ENCODE measurements at regions not wholly inside any gene's neighbourhood (a gene's known extent, or its start where the extent isn't known, plus 50 kb on each side); places are given as distances from the start of the nearest gene placed in this dataset.

DNA sequence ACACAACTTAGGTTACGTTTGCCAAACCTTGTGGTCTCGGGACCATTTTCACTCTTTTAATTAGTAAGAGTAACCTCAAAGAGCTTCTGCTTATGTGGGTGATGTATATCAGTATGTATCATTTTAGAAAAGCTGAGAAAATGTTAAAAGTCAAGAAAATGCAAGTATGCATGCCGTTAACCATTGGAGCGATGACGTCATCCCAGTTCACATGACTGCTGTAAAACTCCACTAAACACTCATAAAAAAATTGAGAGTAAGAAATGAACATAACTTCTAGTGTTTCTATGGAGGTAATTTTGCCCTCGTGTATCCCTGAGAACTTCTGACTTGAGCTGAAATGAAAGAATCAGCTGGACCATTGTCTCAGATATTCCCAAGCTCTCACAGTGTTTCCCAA lies 250.0 kb upstream of the CDH4 start:
- DNase-seq (ENCODE audit: low read depth): no peak

DNA sequence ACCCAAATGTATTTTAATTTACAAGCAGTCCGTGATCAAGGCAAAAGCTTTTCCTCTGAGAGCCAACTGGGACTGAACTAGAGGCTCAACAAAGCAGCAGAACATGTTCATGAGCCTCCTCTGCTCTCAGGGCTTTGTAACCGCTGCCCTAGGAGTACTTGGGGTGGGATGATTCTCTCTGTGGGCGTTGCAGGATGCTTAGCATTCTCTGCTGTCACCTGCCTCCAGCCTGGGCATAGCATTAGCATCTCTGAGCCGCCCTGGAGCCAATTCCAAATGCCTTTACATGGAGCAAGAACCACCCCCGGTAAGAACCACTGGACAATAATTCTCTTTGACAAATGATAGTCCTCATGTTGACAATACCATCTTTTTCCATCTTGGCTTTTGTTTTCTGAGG lies 237.6 kb upstream of the CDH4 start:
- DNase-seq (ENCODE audit: low read depth): no peak

DNA sequence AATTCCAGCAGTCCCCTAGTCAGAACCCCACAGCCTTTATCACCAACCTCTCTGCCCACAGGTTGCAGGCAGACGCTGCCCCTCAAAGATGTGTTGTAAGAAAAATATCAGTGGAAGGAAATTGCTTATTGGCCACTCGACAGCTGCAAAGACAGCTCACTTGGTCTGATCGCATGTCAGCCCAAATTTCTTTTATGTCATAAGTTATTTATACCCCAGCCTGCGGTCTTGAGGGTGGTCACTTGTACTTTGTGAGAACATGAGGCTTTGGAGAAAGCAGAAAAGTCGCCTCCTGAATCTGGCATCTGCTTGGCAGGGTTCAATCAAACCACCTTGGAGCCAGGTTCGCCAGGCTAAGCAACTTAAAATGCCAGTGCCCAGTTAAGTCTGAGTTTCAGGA lies 236.5 kb upstream of the CDH4 start:
- no peak for DNase-seq (ENCODE audit: low read depth)

GRCh38 chr20:61019322-61019721 lies 232.7 kb upstream of the CDH4 start:
- DNase-seq (ENCODE audit: low read depth): no peak

DNA sequence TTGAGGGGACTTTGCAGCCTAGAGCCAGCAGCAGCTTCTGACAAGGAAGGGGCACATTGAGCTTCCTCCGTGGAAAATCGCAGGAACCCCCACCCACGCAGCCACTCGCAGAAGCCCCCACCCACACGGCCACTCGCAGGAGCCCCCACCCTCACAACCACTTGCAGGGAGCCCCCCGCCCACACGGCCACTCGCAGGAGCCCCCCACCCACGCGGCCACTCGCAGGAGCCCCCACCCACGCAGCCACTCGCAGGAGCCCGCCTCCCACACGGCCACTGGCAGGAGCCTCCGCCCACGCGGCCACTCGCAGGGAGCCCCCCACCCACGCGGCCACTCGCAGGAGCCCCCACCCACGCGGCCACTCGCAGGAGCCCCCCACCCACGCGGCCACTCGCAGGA lies 228.4 kb upstream of the CDH4 start:
- DNase-seq (ENCODE audit: low read depth): no peak

DNA sequence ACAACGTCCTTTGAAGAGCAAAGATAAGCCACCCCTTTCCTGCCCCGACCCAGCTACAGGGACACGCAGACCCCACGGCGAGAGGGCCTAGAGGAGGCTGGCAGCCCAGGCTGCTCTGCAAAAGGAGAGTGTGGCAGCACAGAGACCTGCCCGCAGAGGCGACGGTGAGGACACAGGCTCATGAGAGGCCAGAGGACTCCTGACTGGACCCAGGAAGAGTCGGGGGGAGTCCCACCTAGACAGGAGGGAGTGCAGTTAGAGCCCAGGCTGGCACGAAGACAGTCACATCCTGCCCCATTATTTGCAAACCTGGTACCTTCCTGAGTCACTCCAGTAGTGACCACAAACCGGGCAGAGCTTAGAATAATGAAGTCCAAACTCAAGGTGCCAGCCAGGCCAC lies 227.7 kb upstream of the CDH4 start:
- no peak for DNase-seq (ENCODE audit: low read depth)

DNA sequence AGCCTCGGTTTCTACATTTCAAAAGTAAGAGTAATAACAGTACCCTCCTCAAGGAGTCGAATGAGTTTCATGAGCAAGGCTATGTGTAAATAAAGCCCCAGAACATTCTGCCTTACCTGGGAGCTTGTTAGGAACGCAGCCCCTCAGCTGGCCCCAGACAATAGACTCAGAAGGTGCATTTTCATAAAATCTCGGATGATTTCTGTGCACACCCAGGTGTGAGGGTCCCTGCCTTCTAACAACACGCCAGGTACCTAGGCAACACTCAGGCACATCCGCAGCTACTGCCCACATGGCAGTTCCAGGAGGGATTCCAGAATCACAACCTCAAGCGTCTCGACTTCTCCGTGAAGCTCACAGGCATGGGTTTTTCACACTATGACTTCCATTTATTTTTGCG lies 226.5 kb upstream of the CDH4 start:
- DNase-seq (ENCODE audit: low read depth): no peak

DNA sequence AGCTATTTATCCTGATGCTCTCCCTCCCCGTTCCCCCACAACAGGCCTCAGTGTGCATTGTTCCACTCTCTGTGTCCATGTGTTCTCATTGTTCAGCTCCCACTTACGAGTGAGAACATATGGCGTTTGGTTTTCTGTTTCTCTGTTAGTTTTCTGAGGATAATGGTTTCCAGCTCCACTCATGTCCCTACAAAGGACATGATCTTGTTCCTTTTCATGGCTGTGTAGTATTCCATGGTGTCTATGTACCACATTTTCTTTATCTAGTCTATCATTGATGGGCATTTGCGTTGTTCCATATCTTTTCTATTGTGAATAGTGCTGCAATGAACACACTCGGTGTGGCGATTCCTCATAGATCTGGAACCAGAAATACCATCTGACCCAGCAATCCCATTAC lies 225.9 kb upstream of the CDH4 start:
- no peak for DNase-seq (ENCODE audit: low read depth)

GRCh38 chr20:61026731-61027130 lies 225.3 kb upstream of the CDH4 start:
- DNase-seq (ENCODE audit: low read depth): no peak

GRCh38 chr20:61027218-61027617 lies 224.8 kb upstream of the CDH4 start:
- no peak for DNase-seq (ENCODE audit: low read depth)

GRCh38 chr20:61030130-61030529 lies 221.9 kb upstream of the CDH4 start:
- no peak for DNase-seq (ENCODE audit: low read depth)

DNA sequence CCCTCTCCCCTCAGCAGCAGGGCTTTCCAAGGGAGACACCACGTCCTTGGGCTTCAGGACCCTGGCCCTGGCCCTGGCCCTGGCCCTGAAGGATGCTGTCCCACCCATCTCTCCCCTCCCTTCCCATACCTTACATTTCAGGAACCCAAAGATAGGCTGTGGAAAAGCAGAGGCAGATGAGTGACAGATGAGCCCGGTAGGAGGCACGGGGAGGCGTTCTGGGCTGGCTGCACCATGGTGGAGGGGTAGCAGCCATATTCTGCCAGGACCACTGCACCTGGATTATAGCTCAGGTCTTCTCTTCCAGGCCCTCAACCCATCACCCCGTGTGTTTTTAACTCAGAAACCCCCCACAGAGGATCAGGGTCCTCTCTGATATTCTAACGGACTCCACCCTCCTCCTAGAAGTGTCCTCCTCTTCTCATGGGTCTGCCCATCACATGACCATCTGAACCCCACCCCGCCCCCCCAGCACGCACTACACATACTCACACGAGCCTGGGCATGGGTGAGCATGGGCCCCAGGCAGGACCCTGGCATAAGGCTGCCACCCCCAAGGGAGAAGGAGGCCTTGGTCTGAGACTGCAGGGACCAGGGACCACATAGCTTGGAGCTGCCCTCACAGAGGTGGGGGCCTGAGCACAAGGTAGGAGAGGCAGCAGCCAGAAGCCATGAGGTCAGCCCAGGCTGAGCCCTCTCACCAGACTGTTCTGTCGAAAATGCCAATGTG lies 220.8 kb upstream of the CDH4 start:
- no peak for DNase-seq (ENCODE audit: low read depth)

DNA sequence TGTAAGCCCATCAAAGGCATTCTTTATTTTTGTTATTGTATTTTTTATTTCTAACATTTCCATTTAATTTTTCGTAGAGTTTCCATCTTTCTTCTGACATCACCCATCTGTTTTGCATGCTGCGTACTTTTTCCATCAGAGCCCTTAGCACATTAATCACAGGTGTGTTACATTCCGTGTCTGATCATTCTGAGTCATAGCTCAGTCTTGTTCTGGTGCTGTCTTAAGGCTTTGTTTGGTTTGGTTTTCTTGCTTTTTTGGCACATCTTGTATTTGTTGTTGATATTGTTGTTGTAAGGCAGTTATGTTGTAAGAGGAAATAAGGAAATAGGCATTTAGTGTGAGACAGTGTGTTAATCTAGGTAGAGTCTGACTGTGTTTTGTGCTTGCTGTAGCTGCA lies 214.6 kb upstream of the CDH4 start:
- DNase-seq (ENCODE audit: low read depth): no peak

- DNase-seq (ENCODE audit: low read depth): no peak
Measured at GRCh38 chr20:61041481-61041880, 210.6 kb upstream of the CDH4 start.

DNA sequence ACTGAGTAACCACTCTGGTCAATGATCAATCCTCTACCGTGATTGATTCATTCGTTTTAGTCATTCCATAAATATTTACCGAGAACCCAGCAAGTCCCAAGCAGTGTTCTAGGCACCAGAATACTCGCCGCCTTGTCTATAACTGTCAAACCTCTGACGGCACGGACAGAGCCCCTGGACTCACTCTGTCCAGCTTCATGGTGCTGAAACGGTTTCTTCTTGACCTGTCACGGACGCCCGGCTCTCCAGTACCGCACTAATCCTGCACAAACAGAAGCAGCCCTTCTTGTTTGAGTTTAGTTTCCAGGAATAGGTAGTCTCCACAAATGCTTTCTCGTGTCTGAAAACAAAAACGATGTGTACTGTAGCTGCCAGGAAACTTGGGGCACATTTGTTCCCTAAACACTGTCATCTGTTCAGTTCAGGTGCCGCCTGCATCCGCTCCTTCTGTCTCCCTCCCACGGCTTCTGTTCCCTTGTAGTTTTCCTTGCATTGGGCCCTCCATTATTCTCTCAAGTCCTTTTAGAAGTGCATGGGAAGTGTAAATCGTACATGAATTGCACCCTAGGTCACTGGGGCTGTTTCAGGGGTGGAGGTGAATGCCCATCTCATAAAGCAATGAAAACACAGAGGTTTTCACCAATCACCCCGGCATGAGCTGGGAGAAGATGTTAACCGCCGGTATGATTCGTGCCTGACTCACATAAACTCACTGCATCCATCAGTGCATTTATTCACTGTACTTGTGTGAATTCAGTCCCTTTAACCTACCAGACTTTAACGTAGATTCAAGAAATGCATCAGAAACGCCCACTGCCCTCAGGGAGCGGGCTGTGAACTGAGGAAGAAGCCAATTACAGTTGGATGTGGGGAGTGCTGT lies 209.3 kb upstream of the CDH4 start:
- no peak for DNase-seq (ENCODE audit: low read depth)

GRCh38 chr20:61043681-61044080 lies 208.4 kb upstream of the CDH4 start:
- no peak for DNase-seq (ENCODE audit: low read depth)

DNA sequence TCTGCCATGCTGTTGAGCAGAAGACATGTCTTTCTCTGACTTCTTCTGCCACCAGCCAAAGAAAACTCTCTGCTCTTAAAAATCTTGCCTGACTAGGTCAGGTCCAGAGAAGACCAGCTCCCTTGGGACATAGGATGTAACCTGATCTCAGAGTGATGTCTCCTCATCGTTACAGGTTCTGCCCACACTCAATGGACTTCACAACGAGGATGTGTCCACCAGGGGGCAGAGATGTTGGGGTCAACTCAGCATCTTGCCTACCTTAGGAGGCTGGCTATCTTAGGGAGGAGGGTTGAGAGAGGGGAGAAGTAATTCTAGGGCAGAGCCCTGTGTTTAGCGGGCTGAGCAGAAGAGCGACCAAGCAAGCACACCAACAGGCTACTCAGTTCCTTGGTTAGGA lies 207.6 kb upstream of the CDH4 start:
- DNase-seq (ENCODE audit: low read depth): no peak

- DNase-seq (ENCODE audit: low read depth): no peak
Measured at GRCh38 chr20:61045091-61045490, 207.0 kb upstream of the CDH4 start.

- DNase-seq (ENCODE audit: low read depth): no peak
Measured at GRCh38 chr20:61045876-61046585, 206.0 kb upstream of the CDH4 start.

- DNase-seq (ENCODE audit: low read depth): no peak
Measured at GRCh38 chr20:61046721-61047351, 205.2 kb upstream of the CDH4 start.

GRCh38 chr20:61047515-61047914 lies 204.5 kb upstream of the CDH4 start:
- no peak for DNase-seq (ENCODE audit: low read depth)

- DNase-seq (ENCODE audit: low read depth): no peak
Measured at GRCh38 chr20:61048302-61048701, 203.8 kb upstream of the CDH4 start.

DNA sequence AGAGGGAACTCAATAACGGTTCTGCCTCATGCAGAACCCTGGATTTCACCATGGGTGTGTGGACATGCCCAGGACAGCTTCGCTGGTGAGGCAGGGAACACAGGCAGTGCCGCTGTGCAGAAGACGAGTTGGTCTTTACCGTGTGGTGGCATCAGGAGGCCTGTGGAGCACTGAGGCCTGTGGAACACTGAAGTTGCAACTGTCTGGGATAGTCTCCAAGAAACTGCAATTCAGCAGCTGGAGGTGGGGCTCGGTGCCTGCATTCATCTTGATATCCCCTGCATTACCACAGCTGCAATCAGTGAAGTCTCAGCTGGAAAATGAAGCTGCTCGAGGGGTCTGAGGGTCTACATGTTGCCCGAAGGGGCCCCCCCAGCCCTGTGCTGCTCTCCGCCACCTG lies 202.4 kb upstream of the CDH4 start:
- no peak for DNase-seq (ENCODE audit: low read depth)

Data from CMK (cell line).